ENCODE measurements at regions not wholly inside any gene's neighbourhood (a gene's known extent, or its start where the extent isn't known, plus 50 kb on each side); places are given as distances from the start of the nearest gene placed in this dataset.

GRCh38 chr7:47119261-47119865, 462.5 kb downstream of the TNS3 start:
- Mint-ChIP-seq H3K36me3 (ENCODE audit: low read depth) (no peaks in the 10 kb centered on the region), H3K4me3 (no peak overlapping the region), H3K4me1 (no peaks in the 10 kb centered on the region), H3K9me3 (no peaks in the 10 kb centered on the region), H3K27ac (no peak overlapping the region), H3K27me3 (ENCODE audit: low read depth) (no peaks in the 10 kb centered on the region)
- TF ChIP-seq CTCF (IDR thresholded peaks at IDR 0.05; ENCODE audit: unreplicated experiment in 3 of 3) = no peak

GRCh38 chr7:47104206-47104549, 477.7 kb downstream of the TNS3 start:
- TF ChIP-seq CTCF (IDR thresholded peaks at IDR 0.05; ENCODE audit: unreplicated experiment in 3 of 3) = no peak
- no peaks in the 10 kb centered on the region for H3K27me3 Mint-ChIP-seq (ENCODE audit: low read depth)
- H3K4me3 Mint-ChIP-seq = no peak overlapping the region
- H3K36me3 Mint-ChIP-seq (ENCODE audit: low read depth) = no peaks in the 10 kb centered on the region
- H3K9me3 Mint-ChIP-seq = no peaks in the 10 kb centered on the region
- H3K27ac Mint-ChIP-seq = no peak overlapping the region
- H3K4me1 Mint-ChIP-seq = no peaks in the 10 kb centered on the region

GRCh38 chr7:47103498-47104205, 478.3 kb downstream of the TNS3 start:
- no peaks in the 10 kb centered on the region for H3K4me1 Mint-ChIP-seq
- TF ChIP-seq CTCF (IDR thresholded peaks at IDR 0.05; ENCODE audit: unreplicated experiment in 3 of 3) = no peak
- no peaks in the 10 kb centered on the region for H3K36me3 Mint-ChIP-seq (ENCODE audit: low read depth)
- no peak overlapping the region for H3K27ac Mint-ChIP-seq
- no peak overlapping the region for H3K4me3 Mint-ChIP-seq
- H3K9me3 Mint-ChIP-seq = no peaks in the 10 kb centered on the region
- no peaks in the 10 kb centered on the region for H3K27me3 Mint-ChIP-seq (ENCODE audit: low read depth)

GRCh38 chr7:47102331-47102841, 479.5 kb downstream of the TNS3 start:
- no peak overlapping the region for H3K27ac Mint-ChIP-seq
- H3K27me3 Mint-ChIP-seq (ENCODE audit: low read depth) = no peaks in the 10 kb centered on the region
- no peaks in the 10 kb centered on the region for H3K36me3 Mint-ChIP-seq (ENCODE audit: low read depth)
- H3K9me3 Mint-ChIP-seq = no peaks in the 10 kb centered on the region
- H3K4me3 Mint-ChIP-seq = no peak overlapping the region
- no peak for TF ChIP-seq CTCF (IDR thresholded peaks at IDR 0.05; ENCODE audit: unreplicated experiment in 3 of 3)
- H3K4me1 Mint-ChIP-seq = no peaks in the 10 kb centered on the region

- Mint-ChIP-seq H3K4me1 (no peaks in the 10 kb centered on the region), H3K4me3 (no peak overlapping the region), H3K27ac (no peak overlapping the region), H3K36me3 (ENCODE audit: low read depth) (no peaks in the 10 kb centered on the region), H3K27me3 (ENCODE audit: low read depth) (no peaks in the 10 kb centered on the region), H3K9me3 (no peaks in the 10 kb centered on the region)
- peak in 2 of 3 experiments; percentile 22 to 39 for TF ChIP-seq CTCF (IDR thresholded peaks at IDR 0.05; ENCODE audit: unreplicated experiment in 3 of 3)
Measured at GRCh38 chr7:47100817-47101435, 481.0 kb downstream of the TNS3 start.

All from nephron (organoid).